Stimulated activated CD4-positive, alpha-beta T cell treated with anti-CD3 and anti-CD28 coated beads, Interleukin-1b, Interleukin-23, amount 100 ng/mL, for 4 hours (primary cell): ENCODE measurements at regions not wholly inside any gene's neighbourhood (a gene's known extent, or its start where the extent isn't known, plus 50 kb on each side); places are given as distances from the start of the nearest gene placed in this dataset.

Experiments
- DNase-seq, 2 donors: peaks; one replicate each; pipeline ENCODE4 v3.0.0-alpha.2; 2020; ENCODE audit warnings: low read depth in 2 of 2

DNA sequence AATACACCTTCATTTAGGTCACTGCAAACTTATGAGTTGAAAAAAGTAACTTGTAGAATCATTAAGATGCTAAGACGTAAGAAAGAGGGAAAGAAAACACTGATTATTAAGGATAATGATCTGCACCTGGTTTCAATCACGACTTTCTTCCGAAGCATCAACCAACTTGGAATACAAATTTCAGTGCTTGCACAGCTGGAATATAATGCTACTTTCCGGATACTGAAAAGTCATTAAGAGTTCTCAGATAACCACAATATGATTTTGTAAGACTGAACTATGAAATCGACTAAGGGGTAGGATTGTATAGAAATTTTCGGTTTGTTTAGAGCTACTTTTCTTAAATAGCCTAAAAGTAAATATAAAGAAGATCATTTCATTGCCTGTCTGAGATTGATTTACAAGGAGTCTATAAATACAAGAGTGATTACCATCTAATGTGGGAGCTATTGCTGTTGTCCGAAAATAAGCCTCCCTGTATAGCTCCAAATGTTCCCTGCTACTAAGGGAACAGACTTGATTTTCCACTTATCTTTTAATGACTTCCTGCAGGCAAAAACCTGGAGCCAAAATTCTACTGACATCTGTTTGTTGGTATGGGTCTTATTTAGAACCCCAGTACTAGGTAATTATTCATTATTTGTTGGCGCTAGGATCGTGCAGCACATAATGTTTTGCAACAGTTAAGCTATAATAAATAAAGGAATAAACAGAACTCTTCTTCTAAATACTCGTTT lies 673.3 kb downstream of the KCNT2 start:
- no peak for DNase-seq

- no peak for DNase-seq
These were observed 674.4 kb downstream of the KCNT2 start for GRCh38 chr1:195933835-195934234.

GRCh38 chr1:195915826-195916225 lies 692.4 kb downstream of the KCNT2 start:
- DNase-seq: no peak

DNA sequence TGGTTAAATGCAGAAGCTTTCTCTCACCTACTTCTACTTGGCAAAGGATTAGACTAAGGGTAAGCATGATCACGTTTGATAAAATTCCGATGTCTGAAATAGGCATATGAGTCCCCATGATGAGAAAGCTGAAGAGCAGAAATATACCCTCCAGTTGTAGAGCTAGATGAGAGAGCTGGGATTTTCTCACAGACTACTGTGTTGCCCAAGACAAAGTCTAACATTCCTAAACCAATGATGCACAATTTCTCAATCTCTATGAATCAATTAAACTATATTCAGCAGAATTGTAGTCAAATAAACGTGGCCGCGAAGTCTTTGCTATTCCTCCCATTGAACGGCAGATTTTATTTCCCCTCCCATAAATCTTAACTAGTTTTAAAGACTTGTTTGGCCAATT lies 699.2 kb downstream of the KCNT2 start:
- no peak for DNase-seq

GRCh38 chr1:195908121-195908520 lies 700.1 kb downstream of the KCNT2 start:
- DNase-seq: no peak

DNA sequence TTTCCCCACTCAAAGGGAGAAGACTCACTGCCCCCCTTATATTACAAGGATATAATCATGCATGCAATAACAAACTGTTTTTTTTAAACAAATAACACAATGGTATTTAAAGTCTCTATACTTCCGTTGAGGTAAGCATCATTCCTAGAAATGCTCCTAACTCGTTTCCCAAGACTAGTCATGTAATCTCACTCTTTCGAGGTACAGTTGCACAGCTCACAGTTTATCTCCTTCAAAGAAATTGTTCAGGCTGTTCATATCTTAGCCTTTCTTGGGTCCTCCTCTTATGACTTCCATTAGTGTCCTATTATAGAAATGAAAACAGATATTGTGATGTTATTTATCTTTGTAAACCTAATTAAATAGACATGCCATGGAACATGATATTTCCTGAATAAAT lies 705.0 kb downstream of the KCNT2 start:
- DNase-seq: no peak

DNA sequence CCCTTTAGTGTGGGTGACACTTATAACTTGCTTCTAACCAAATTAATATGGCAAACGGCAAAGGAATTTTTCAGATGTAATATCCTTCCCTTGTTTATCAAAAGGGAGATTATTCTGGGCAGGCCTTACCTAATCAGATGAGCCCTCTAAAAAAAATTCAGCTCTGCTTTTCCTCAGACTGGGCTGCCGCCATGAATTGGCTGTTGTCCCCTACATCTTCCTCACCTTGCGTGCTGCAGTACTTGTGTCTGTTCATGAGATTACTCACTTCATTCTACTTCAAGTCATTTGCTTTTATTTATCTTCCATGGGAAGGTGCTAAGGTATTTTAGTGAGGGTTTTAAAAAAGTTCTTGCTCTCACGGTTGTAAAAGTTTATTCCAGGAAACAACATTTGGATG lies 705.5 kb downstream of the KCNT2 start:
- DNase-seq: no peak

DNA sequence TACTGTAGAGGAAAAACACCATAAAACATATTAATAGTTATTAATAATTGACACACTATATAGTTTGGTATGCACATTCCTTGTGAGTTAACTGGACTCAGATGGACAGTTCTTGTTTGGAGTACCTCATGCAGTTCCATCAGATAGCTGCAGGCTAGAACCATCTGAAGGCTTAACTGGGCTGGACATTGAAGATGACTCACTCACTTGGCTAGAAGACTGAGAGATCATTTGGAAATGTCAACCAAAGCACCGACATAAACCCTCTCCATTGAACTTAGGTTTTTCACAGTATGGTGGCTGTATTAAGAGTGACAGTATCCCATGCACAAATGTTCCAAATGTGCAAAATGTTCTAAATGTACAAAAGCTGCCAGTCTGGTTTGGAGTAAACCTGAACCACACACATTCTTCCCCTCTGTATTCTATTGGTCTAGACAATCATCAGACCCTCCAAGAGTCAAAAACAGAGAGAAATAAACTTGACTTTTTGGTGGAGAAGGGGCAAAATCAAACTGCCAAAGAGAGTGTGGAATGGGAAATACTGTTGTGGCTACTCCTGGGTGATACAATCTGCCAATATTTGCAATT lies 708.4 kb downstream of the KCNT2 start:
- no peak for DNase-seq

DNA sequence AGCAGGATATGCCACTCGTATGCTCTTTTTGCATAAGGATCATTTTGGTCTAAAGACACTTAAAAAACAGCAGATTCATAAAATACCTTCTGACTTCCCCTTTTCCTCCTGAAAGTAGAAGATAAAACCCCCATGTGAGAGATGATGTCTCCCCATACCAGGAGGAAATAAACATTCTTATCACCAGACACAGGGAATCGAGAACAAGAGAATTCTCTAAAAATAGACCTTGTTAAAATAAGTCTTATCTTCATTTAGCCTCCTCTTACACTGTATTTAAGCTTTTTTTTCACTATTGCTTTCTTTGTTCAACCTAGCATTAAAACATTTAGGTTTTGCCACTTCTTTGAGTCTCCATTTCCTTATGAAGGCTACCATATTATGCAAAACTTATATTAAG lies 709.3 kb downstream of the KCNT2 start:
- DNase-seq: no peak

GRCh38 chr1:195898373-195898772 lies 709.9 kb downstream of the KCNT2 start:
- DNase-seq: no peak

- DNase-seq: no peak
These were observed 711.2 kb downstream of the KCNT2 start for GRCh38 chr1:195897076-195897475.

- DNase-seq: no peak
These were observed 713.8 kb downstream of the KCNT2 start for GRCh38 chr1:195894411-195894810.

GRCh38 chr1:195886000-195886399 lies 722.2 kb downstream of the KCNT2 start:
- DNase-seq: no peak

GRCh38 chr1:195878478-195878877 lies 729.8 kb downstream of the KCNT2 start:
- DNase-seq: no peak

DNA sequence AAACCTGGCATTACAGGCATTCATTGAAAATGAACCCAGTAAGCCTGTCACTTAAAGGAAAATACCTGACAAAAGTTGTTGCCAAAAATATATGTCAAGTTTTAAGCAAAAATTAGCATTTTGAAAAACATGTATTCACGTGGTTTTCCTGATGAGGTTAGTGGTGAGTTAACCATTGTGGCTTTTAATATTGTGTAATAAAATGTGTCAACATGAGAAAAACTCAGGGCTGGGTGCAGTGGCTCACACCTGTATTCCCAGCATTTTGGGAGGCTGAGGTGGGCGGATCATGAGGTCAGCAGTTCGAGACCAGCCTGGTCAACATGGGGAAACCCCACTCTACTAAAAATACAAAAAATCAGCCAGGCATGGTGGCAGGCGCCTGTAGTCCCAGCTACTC lies 731.4 kb downstream of the KCNT2 start:
- no peak for DNase-seq

DNA sequence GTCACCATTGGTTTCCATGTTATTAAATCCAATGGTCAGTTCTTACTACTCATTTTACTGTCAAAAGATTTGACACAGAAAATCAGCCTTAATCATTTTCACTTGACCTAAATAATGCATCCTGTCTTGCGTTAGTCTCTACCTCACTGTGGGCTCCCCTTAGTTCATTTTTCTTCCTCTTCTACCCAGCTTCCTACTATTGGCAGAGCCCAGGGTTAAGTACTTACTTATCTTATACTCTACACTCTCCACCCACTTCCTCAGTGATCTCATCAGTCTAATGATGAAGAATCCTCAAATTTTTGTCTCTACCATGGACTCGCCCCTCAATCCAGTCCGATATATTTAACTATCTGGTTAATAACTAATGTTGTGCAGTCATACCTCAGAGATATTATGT lies 735.9 kb downstream of the KCNT2 start:
- DNase-seq: no peak

- DNase-seq: no peak
These were observed 740.6 kb downstream of the KCNT2 start for GRCh38 chr1:195867638-195868037.

DNA sequence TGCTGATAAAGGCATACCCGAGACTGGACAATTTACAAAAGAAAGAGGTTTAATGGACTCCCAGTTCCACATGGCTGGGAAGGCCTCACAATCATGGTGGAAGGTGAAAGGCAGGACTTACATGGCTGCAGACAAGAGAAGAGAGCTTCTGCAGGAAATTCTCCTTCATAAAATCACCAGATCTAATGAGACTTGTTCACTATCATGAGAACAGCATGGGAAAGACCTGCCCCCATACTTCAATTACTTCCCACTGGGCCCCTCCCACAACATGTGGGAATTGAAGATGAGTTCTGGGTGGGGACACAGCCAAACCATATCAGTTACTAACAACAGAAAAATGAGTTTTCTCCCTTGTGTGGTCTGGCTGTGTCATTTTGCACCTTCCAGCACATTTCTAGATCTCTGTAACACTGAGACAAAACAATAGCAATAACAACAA lies 741.4 kb downstream of the KCNT2 start:
- no peak for DNase-seq

DNA sequence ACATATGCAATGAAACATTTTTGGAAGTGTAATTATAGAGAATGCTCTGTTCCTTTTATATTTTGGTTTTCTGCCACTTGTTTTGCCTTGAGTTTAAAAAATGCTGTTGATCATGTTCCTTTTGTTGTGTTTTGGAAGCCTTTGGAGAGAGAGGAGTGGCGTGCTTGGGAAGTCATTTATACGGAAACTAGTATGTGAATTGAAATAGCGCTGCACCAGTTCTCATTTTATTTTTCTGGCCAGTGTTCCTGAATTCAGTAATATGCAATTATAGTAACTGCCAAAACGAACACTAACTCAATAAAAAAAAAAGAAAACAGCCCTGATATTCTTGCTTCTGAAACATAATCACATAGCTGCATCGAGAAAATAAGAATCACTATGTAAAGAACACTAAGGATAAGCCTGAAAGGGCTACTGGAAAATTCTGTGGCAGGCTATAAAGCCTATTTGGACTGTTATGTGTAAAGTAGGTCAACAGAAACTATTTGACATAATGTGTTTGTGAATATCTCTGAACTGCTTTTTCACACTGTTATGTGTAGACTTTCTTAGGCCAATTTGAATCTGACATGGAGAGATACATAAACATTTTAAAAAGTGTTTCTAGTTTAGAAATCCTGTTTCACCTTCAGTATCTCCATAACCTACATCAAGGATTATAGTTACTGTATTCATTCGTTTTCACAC lies 742.0 kb downstream of the KCNT2 start:
- DNase-seq: no peak

GRCh38 chr1:195851804-195852203 lies 756.4 kb downstream of the KCNT2 start:
- no peak for DNase-seq

GRCh38 chr1:195851016-195851601 lies 757.1 kb downstream of the KCNT2 start:
- no peak for DNase-seq

DNA sequence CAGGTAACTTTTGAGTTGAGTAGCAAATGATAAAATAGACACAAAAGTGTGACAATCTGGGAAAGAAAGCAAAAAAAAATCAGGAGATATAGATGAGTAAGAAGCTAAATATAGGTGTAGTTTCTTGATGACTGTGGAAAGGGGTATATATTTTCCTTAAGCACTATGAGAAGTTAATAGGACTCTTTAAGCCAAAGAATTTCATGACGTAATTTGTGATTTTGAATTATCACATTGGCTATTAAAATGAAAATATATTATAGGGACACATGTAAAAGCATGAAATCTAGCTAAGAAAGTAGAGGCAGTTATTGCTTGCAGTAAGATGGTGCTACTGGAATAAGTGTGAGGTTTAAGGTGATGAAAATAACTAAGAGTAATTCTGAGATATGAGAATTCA lies 759.1 kb downstream of the KCNT2 start:
- no peak for DNase-seq
